Endothelial cell of umbilical vein (primary cell): ENCODE measurements at regions not wholly inside any gene's neighbourhood (a gene's known extent, or its start where the extent isn't known, plus 50 kb on each side); places are given as distances from the start of the nearest gene placed in this dataset.

Experiments used
- BruUV-seq: library from RNA; stranded (reverse); fragments of 400-500 nt; replicated peaks from 2 replicates; lab custom pipeline; 2021; lab: Mats Ljungman, UMichigan
- CTCF ChIA-PET: fragments of 300-600, 350-600 bp; sonication (Branson Sonifier 250); formaldehyde crosslinking; loops from one replicate; lab custom pipeline; 2021; ENCODE audit warnings: antibody characterized with exemption, inconsistent platforms; lab: Charles Lee
- POLR2A ChIA-PET: fragments of 300-600, 350-600 bp; sonication (Branson Sonifier 250); formaldehyde crosslinking; loops from one replicate; lab custom pipeline; 2021; ENCODE audit warnings: antibody characterized with exemption, inconsistent platforms; lab: Charles Lee
- DNase-seq: peaks from one replicate; pipeline ENCODE4 v3.0.0-alpha.2; 2011; ENCODE audit warnings: low read depth, low spot score
- FAIRE-seq: peaks from 2 replicates; lab custom pipeline; 2011; peaks lifted over from hg19 to GRCh38; lab: Jason Lieb, UNC
- H2AFZ ChIP-seq: 2 replicates; pipeline ENCODE4 v1.6.0; 2012; ENCODE audit warnings: low read depth, low read length, control low read depth, inconsistent platforms
- H3K27ac ChIP-seq: 2 replicates; pipeline ENCODE4 v1.5.1; 2011; ENCODE audit warnings: low read depth, mild to moderate bottlenecking, control low read depth, low read length, moderate library complexity; ENCODE audit not compliant: insufficient read depth
- H3K27me3 ChIP-seq, 2 experiments: 2 replicates each; pipeline versions ENCODE4 v1.6.0 to v1.6.1; 2011; ENCODE audit warnings: low read length in 2 of 2, mixed read lengths in 1 of 2; ENCODE audit not compliant: control insufficient read depth in 2 of 2, insufficient read depth in 2 of 2
- H3K36me3 ChIP-seq, 2 experiments: 2 replicates in 1 of 2; 3 replicates in 1 of 2; pipeline ENCODE4 v1.5.1; 2011; ENCODE audit warnings: low read length in 2 of 2, mild to moderate bottlenecking in 1 of 2, moderate library complexity in 1 of 2; ENCODE audit not compliant: control insufficient read depth in 2 of 2, insufficient read depth in 2 of 2; ENCODE audit errors: extremely low read depth in 1 of 2
- H3K4me1 ChIP-seq: 3 replicates; pipeline ENCODE4 v1.5.1; 2011; ENCODE audit warnings: mild to moderate bottlenecking, low read length; ENCODE audit not compliant: control insufficient read depth, insufficient read depth; ENCODE audit errors: extremely low read depth
- H3K4me2 ChIP-seq: 2 replicates; pipeline ENCODE4 v1.6.1; 2011; ENCODE audit warnings: low read length, control low read depth, mixed read lengths; ENCODE audit not compliant: insufficient read depth
- H3K4me3 ChIP-seq, 3 experiments: fragments of 200-600 bp in 1 of 3; sonication (generic), shearing (Covaris generic) in 1 of 3; replicated peaks in 1 of 3; 2 replicates each; pipeline ENCODE4 v1.5.1; 2011 to 2016; ENCODE audit warnings: control low read depth in 3 of 3, low read length in 3 of 3, mild to moderate bottlenecking in 2 of 3, inconsistent platforms in 1 of 3, low read depth in 1 of 3, moderate library complexity in 1 of 3; ENCODE audit not compliant: insufficient read depth in 1 of 3
- H3K79me2 ChIP-seq: 2 replicates; pipeline ENCODE4 v1.6.0; 2012; ENCODE audit warnings: low read length, inconsistent platforms; ENCODE audit not compliant: control insufficient read depth, insufficient read depth
- H3K9ac ChIP-seq: replicated peaks from 2 replicates; pipeline ENCODE3; 2011; ENCODE audit warnings: low read length, control low read depth; ENCODE audit not compliant: insufficient read depth; ENCODE audit errors: extremely low read depth
- H3K9me1 ChIP-seq: replicated peaks from 3 replicates; pipeline ENCODE4 v1.6.0; 2011; ENCODE audit warnings: mild to moderate bottlenecking, low read length; ENCODE audit not compliant: control insufficient read depth, insufficient read depth; ENCODE audit errors: extremely low read depth
- H3K9me3 ChIP-seq: replicated peaks from 2 replicates; pipeline ENCODE4 v1.5.1; 2012; ENCODE audit warnings: low read length, inconsistent platforms; ENCODE audit not compliant: control insufficient read depth, insufficient read depth
- H4K20me1 ChIP-seq: replicated peaks from 2 replicates; pipeline ENCODE3; 2011; ENCODE audit warnings: mild to moderate bottlenecking, low read length; ENCODE audit not compliant: control insufficient read depth, insufficient read depth; ENCODE audit errors: extremely low read depth
- EZH2 ChIP-seq: IDR thresholded peaks from 2 replicates; pipeline ENCODE4 v1.6.1; 2012; ENCODE audit warnings: borderline replicate concordance, low read depth, mild to moderate bottlenecking, moderate library complexity, low read length, inconsistent platforms; ENCODE audit not compliant: severe bottlenecking
- FOS ChIP-seq: IDR thresholded peaks from 2 replicates; pipeline ENCODE4 v1.6.1; 2011; ENCODE audit warnings: mild to moderate bottlenecking, low read length, moderate library complexity, borderline replicate concordance; ENCODE audit not compliant: insufficient read depth
- GATA2 ChIP-seq: IDR thresholded peaks from 2 replicates; pipeline ENCODE4 v1.7.0; 2011; ENCODE audit warnings: low read depth, mild to moderate bottlenecking, moderate library complexity, mixed read lengths, low read length; ENCODE audit not compliant: insufficient read length, insufficient read depth
- JUN ChIP-seq: IDR thresholded peaks from 2 replicates; pipeline ENCODE4 v1.6.1; 2011; ENCODE audit warnings: borderline replicate concordance, low read depth; ENCODE audit not compliant: insufficient read length, insufficient read depth
- MYC ChIP-seq: IDR thresholded peaks from one replicate; pipeline ENCODE4 v1.6.1; 2011; ENCODE audit warnings: mild to moderate bottlenecking, low read depth, low read length
- POLR2A ChIP-seq: IDR thresholded peaks from 2 replicates; pipeline ENCODE4 v1.6.1; 2012; ENCODE audit warnings: low read depth, mild to moderate bottlenecking, control low read depth, low read length
- POLR2AphosphoS5 ChIP-seq: IDR thresholded peaks from 2 replicates; pipeline ENCODE4 v1.6.1; 2012; ENCODE audit warnings: low read depth, mild to moderate bottlenecking, control low read depth, low read length, moderate library complexity; ENCODE audit not compliant: insufficient read depth
- dilution Hi-C: fragments of 300-500 bp; cut with MboI; formaldehyde crosslinking; loops from one replicate; pipeline ENCODE4 v1.15.0; 2019; ENCODE audit warnings: low sequenced_read_pairs; ENCODE audit not compliant: extremely low pct_ligation_motif_present
- intact Hi-C: fragments of 100-400 bp; cut with micrococcal nuclease; formaldehyde crosslinking; loops from one replicate; pipeline ENCODE4 v1.10.0; 2022
- TF ChIP-seq, protein P1 (sequence below), 2 donors: IDR thresholded peaks; 1 replicate in 1 of 2; 2 replicates in 1 of 2; pipeline ENCODE4 v1.5.1; 2011; ENCODE audit warnings: low read length in 2 of 2, mild to moderate bottlenecking in 2 of 2, moderate library complexity in 2 of 2, control low read depth in 1 of 2, inconsistent platforms in 1 of 2, low read depth in 1 of 2; ENCODE audit not compliant: insufficient read depth in 1 of 2; ENCODE audit errors: extremely low read depth in 1 of 2
- TF ChIP-seq, protein P2 (sequence below): IDR thresholded peaks from 2 replicates; pipeline ENCODE4 v1.6.1; 2011; ENCODE audit not compliant: insufficient read depth, insufficient read length

DNA sequence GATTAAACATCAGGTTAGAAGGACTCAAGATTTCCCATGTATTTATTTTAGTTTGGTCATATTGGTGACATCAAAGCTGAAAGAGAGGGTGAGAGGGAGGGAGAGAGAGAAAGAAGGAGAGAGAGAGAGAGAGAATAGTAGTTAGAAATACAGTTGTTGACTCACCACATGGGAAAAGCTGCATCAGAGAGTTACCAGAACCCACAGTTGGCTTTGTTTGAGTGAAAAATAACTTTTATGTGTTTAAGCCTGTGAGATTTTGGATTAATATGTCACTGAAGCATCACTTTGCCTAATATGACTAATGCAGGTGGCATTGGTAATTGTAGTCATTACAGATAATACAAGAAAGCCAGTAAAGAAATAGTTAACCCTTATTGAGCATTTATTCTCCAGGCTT is 303.9 kb downstream of the REEP3 start:
- dilution Hi-C loops (no loop called here), intact Hi-C loops (no loop called here)
- no peaks in the 10 kb centered on the region for H3K36me3 ChIP-seq
- no peaks in the 10 kb centered on the region for H3K9me3 ChIP-seq
- BruUV-seq = no TSS peak
- no peaks in the 10 kb centered on the region for H4K20me1 ChIP-seq
- ChIA-PET CTCF (interaction anchor here (1.5 kb wide), 1 partner anchor 42 kb away, joined by 4 read pairs; no protein-coding TSS in a partner anchor), POLR2A (no interaction called here)
- no peak overlapping the region for H3K9ac ChIP-seq
- H2AFZ ChIP-seq = no peak overlapping the region
- no peak overlapping the region for H3K27ac ChIP-seq
- H3K4me1 ChIP-seq = no peaks in the 10 kb centered on the region
- H3K27me3 ChIP-seq = peaks cover 5 to 15% of the 10 kb centered on the region in 2 experiments
- H3K4me3 ChIP-seq = no peak overlapping the region
- TF ChIP-seq EZH2 (no peak), POLR2AphosphoS5 (no peak), JUN (no peak), POLR2A (no peak), FOS (no peak), GATA2 (no peak), MYC (no peak)
- TF ChIP-seq, protein P1, sequence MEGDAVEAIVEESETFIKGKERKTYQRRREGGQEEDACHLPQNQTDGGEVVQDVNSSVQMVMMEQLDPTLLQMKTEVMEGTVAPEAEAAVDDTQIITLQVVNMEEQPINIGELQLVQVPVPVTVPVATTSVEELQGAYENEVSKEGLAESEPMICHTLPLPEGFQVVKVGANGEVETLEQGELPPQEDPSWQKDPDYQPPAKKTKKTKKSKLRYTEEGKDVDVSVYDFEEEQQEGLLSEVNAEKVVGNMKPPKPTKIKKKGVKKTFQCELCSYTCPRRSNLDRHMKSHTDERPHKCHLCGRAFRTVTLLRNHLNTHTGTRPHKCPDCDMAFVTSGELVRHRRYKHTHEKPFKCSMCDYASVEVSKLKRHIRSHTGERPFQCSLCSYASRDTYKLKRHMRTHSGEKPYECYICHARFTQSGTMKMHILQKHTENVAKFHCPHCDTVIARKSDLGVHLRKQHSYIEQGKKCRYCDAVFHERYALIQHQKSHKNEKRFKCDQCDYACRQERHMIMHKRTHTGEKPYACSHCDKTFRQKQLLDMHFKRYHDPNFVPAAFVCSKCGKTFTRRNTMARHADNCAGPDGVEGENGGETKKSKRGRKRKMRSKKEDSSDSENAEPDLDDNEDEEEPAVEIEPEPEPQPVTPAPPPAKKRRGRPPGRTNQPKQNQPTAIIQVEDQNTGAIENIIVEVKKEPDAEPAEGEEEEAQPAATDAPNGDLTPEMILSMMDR (IDR thresholded peaks at IDR 0.05; ENCODE audit: extremely low read depth in 1 of 2, insufficient read depth in 1 of 2, low read depth in 1 of 2, low read length in 2 of 2) = no peak
- TF ChIP-seq, protein P2, sequence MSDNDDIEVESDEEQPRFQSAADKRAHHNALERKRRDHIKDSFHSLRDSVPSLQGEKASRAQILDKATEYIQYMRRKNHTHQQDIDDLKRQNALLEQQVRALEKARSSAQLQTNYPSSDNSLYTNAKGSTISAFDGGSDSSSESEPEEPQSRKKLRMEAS = no peak
- DNase-seq (no peak), FAIRE-seq (no peak)
- no peak overlapping the region for H3K4me2 ChIP-seq
- no peaks in the 10 kb centered on the region for H3K9me1 ChIP-seq
- H3K79me2 ChIP-seq = no peaks in the 10 kb centered on the region
